Lower leg skin (tissue), 4 donors: ENCODE measurements at regions not wholly inside any gene's neighbourhood (a gene's known extent, or its start where the extent isn't known, plus 50 kb on each side); places are given as distances from the start of the nearest gene placed in this dataset.

ENCODE experiments used
- DNase-seq, 2 donors: peaks; one replicate each; pipeline ENCODE4 v3.0.0-alpha.2; 2019; ENCODE audit warnings: low spot score in 2 of 2
- H3K4me3 ChIP-seq: fragments of 200-600 bp; sonication (generic); 2 replicates; pipeline ENCODE4 v1.5.1; 2017; ENCODE audit warnings: mild to moderate bottlenecking, low read depth; ENCODE audit not compliant: poor library complexity, severe bottlenecking
- POLR2A ChIP-seq, 2 donors: fragments of 450-650 bp; IDR thresholded peaks; one replicate each; pipeline ENCODE4 v1.6.1; 2016 to 2017; ENCODE audit warnings: antibody characterized with exemption in 2 of 2, mild to moderate bottlenecking in 1 of 2, moderate library complexity in 1 of 2
- WGBS, 2 donors: methylation state at CpG; one replicate each; pipeline ENCODE4 v1.1.5; 2018; 5-methylcytosine and 5-hydroxymethylcytosine counted together
- intact Hi-C: fragments of 100-400 bp; cut with DNase I; formaldehyde crosslinking; loops from one replicate; pipeline ENCODE4 v1.15.0; 2023; ENCODE audit warnings: low total_unique reads
- TF ChIP-seq, protein P1 (sequence below), 3 donors: fragments of 450-650 bp; IDR thresholded peaks; one replicate each; pipeline ENCODE4 v1.5.1; 2016; ENCODE audit warnings: antibody characterized with exemption in 3 of 3, mild to moderate bottlenecking in 3 of 3, moderate library complexity in 2 of 3

DNA sequence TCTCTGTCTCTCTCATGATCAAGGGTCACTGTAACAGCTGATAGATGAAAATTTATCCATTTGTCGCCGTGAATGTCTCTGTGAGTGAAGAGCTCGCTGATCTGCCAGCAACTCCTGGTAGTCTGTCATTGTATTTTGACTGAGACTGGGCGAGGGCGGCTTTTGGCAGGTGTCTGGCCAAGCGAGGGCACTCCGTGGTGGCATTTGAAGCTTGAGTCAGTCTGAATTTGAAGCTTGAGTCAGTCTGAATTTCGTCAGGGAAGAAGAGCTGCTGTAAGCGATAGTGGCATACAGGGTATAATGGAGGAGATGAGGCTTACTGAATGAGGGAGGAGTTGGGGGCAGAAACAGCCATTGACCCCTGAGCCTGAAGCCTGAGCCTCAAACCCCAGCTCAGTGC is 56.8 kb upstream of the FAM181A start:
- DNase-seq = no peak
- TF ChIP-seq, protein P1, sequence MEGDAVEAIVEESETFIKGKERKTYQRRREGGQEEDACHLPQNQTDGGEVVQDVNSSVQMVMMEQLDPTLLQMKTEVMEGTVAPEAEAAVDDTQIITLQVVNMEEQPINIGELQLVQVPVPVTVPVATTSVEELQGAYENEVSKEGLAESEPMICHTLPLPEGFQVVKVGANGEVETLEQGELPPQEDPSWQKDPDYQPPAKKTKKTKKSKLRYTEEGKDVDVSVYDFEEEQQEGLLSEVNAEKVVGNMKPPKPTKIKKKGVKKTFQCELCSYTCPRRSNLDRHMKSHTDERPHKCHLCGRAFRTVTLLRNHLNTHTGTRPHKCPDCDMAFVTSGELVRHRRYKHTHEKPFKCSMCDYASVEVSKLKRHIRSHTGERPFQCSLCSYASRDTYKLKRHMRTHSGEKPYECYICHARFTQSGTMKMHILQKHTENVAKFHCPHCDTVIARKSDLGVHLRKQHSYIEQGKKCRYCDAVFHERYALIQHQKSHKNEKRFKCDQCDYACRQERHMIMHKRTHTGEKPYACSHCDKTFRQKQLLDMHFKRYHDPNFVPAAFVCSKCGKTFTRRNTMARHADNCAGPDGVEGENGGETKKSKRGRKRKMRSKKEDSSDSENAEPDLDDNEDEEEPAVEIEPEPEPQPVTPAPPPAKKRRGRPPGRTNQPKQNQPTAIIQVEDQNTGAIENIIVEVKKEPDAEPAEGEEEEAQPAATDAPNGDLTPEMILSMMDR (IDR thresholded peaks at IDR 0.05) = no peak
- TF ChIP-seq POLR2A (IDR thresholded peaks at IDR 0.05) = no peak
- H3K4me3 ChIP-seq = no peak overlapping the region
- WGBS, 2 donors = 76 to 83% methylated on average over 9 of the region's 9 CpGs
- intact Hi-C loops = no loop called here

DNA sequence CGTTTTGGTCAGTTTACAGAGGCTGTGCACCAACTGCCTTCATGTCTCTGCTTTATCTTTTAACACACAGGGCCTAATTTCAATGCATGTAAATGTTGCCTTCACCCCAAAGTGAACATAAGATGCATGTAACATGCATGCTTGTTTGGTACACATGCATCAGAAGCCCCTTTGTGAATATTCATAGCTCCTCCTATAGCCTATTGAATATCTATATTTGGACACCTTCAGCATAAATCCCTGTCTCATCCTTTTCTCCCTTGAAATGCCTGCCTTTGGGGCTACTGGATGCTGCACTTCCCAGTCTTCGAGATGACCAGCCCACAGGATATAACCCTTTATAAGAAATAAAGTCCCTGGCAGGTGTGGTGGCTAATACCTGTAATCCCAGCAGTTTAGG is 57.7 kb upstream of the FAM181A start:
- H3K4me3 ChIP-seq = no peak overlapping the region
- 51 to 53% methylated on average over 2 of the region's 2 CpGs for WGBS, 2 donors
- intact Hi-C loops = no loop called here
- DNase-seq = no peak
- TF ChIP-seq, protein P1 (IDR thresholded peaks at IDR 0.05) = no peak
- TF ChIP-seq POLR2A (IDR thresholded peaks at IDR 0.05) = no peak

DNA sequence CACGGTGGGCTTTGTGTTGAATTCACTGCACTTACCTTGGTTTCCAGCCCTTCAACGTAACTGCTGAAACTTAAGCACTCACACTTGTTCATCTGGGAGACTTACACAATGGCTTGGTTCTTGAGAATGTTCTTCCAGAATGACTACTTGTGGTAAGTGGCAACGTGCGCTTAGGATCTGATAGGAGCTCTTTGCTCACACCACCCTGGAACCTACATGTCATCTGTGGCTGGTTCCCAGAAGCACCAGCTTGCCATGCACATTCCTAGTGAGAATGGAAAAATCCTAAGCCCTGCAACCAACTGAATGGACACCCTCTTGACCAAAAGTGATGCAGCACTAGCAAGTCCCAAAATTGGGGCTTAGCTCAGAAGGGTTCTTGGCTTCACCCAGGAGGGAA is 59.0 kb upstream of the FAM181A start:
- WGBS, 2 donors = 62 to 83% methylated on average over 4 of the region's 4 CpGs
- H3K4me3 ChIP-seq = no peak overlapping the region
- no peak for DNase-seq
- TF ChIP-seq POLR2A (IDR thresholded peaks at IDR 0.05) = no peak
- TF ChIP-seq, protein P1 (IDR thresholded peaks at IDR 0.05) = no peak
- intact Hi-C loops = no loop called here

DNA sequence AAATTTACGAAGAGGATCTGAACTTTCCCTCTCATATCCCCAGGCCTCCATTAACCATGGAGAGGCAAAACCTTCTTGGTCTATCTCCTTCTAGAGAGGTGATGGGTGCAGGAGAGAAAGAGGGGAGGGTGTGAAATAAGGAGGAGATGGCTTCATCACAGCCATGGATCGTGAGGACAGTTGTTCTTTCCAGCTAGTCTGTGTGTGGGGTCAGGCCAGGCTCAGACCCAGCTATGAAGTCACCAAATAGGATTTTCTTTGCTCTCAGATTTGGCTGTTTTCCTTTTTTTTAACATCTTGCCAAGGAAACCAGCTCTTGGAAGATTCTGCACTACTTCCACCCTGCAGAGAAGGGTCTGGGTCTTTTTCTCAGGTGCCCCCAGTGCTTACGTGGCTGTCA is 64.9 kb upstream of the FAM181A start:
- WGBS, 2 donors = 69 to 74% methylated on average over 3 of the region's 3 CpGs
- no peak for TF ChIP-seq POLR2A (IDR thresholded peaks at IDR 0.05)
- TF ChIP-seq, protein P1 (IDR thresholded peaks at IDR 0.05) = no peak

DNA sequence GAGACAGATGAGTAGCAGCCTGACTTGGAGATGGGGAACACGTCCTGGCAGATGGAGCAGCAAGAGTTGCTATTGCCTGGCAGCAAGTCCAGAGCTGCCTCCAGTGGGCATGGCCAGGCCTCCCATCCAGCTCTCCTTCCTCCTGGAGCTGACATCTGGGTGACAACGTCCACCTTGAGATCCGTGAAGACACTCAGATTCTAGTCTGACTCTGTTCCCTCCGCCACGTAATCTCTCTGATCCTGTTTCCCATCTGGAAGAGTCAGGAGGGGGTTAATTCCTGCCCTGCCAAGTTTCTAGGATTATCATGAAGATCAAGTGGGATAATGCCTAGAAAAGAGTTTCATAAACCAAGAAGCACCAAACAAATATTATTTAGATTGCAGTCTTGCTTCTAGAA is 65.3 kb upstream of the FAM181A start:
- TF ChIP-seq, protein P1 (IDR thresholded peaks at IDR 0.05) = no peak
- no peak for TF ChIP-seq POLR2A (IDR thresholded peaks at IDR 0.05)
- intact Hi-C loops = no loop called here
- H3K4me3 ChIP-seq = no peak overlapping the region
- WGBS, 2 donors = 67 to 68% methylated on average over 5 of the region's 5 CpGs
- no peak for DNase-seq

More for the DNA sequence above, 64.9 kb upstream of the FAM181A start:
- peak in 1 of 2 donors; percentile 36 for DNase-seq
- H3K4me3 ChIP-seq = no peak overlapping the region
- intact Hi-C loops = no loop called here

DNA sequence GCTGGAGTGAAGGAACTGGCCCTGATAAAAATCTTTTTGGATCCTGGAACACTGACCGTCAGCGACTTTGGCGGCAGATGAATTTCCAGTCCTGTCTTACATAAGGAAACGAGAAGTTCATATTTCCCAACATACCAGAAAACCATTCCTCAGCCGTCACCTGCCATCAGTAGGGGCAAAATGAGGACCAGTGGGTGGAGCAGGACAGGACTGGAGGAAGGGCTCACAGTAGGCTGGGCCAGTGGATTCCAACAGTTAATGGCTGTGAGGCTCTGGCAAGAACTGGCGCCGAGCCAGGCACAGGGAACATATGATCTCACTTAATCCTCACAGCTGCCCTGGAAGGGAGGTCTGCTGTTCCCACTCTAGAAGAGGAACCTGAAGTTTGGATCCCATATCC is 67.2 kb upstream of the FAM181A start:
- TF ChIP-seq POLR2A (IDR thresholded peaks at IDR 0.05) = no peak
- TF ChIP-seq, protein P1 (IDR thresholded peaks at IDR 0.05) = no peak
- intact Hi-C loops = no loop called here
- WGBS, 2 donors = 77 to 79% methylated on average over 7 of the region's 7 CpGs
- no peak for DNase-seq
- H3K4me3 ChIP-seq = no peak overlapping the region
